ENCODE measurements at regions not wholly inside any gene's neighbourhood (a gene's known extent, or its start where the extent isn't known, plus 50 kb on each side); places are given as distances from the start of the nearest gene placed in this dataset.

- no peak overlapping the region for H3K4me3 ChIP-seq (ENCODE audit: low read depth, low read length)
- H3K36me3 ChIP-seq (ENCODE audit: control insufficient read depth, insufficient read depth, low read length) = no peaks in the 10 kb centered on the region
- CTCF ChIA-PET = no interaction called here
- Mint-ChIP-seq H3K4me1 (ENCODE audit: low read depth, unreplicated experiment) (peaks cover 10% of the 10 kb centered on the region), H3K4me3 (ENCODE audit: unreplicated experiment) (no peak overlapping the region), H3K27me3 (ENCODE audit: insufficient read depth, unreplicated experiment) (peaks cover 4% of the 10 kb centered on the region), H3K36me3 (ENCODE audit: insufficient read depth, unreplicated experiment) (no peaks in the 10 kb centered on the region), H3K9me3 (ENCODE audit: unreplicated experiment) (peaks cover 8% of the 10 kb centered on the region), H3K27ac (ENCODE audit: unreplicated experiment) (no peak overlapping the region)
- intact Hi-C loops (cut with micrococcal nuclease; ENCODE audit: unreplicated experiment) = no loop called here
- POLR2A ChIA-PET = no interaction called here
- 0 out of 2 replicates have a peak, but pooled peaks cover 6% of the 10 kb centered on the region for H3K4me1 ChIP-seq
- H3K9me3 ChIP-seq = peaks cover 6% of the 10 kb centered on the region; the same call in 1 of the 2 replicates
- TF ChIP-seq CTCF (IDR thresholded peaks at IDR 0.05; ENCODE audit: insufficient read depth in 1 of 2, low read depth in 1 of 2, low read length in 1 of 2, severe bottlenecking in 1 of 2, unreplicated experiment in 1 of 2) = no peak
- DNase-seq = no peak
- no peaks in the 10 kb centered on the region for H3K27me3 ChIP-seq (replicated peaks; ENCODE audit: control insufficient read depth, insufficient read depth, low read length)
- no TSS peak for BruUV-seq (replicated peaks)
These were observed 136.7 kb upstream of the RALGAPA2 start for GRCh38 chr20:20849161-20849560.

DNA sequence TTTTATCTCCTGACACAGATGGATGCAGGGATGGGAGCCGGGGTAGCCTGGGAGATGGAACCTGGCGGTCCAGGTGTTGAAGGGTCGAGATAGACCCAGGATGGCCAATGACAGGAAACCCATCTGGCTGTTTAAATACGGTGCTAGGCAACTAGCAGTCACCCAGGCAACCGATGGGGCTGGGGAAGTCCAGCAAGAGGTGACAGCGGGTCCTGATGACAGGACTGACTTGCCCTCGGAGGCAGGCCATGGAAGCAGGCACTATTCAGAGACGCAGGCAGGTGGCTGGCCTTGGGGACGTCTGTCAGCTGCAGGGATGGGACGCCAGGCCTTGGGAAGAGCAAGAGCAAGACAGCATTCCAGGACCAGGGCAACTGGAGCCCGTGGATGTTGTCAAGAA lies 135.4 kb upstream of the RALGAPA2 start:
- peaks cover 13% of the 10 kb centered on the region for H3K4me1 Mint-ChIP-seq (ENCODE audit: low read depth, unreplicated experiment)
- no TSS peak for BruUV-seq (replicated peaks)

GRCh38 chr20:20843982-20844381 lies 131.5 kb upstream of the RALGAPA2 start:
- CTCF ChIA-PET = interaction anchor here (0.6 to 2.4 kb wide), 5 partner anchors 13 to 797 kb away, joined by 3 to 9 read pairs (median 3); no protein-coding TSS in a partner anchor
- Mint-ChIP-seq H3K27ac (ENCODE audit: unreplicated experiment) (peak overlapping the region; percentile 13), H3K36me3 (ENCODE audit: insufficient read depth, unreplicated experiment) (no peaks in the 10 kb centered on the region), H3K4me3 (ENCODE audit: unreplicated experiment) (no peak overlapping the region), H3K27me3 (ENCODE audit: insufficient read depth, unreplicated experiment) (peaks cover 4% of the 10 kb centered on the region), H3K9me3 (ENCODE audit: unreplicated experiment) (no peaks in the 10 kb centered on the region), H3K4me1 (ENCODE audit: low read depth, unreplicated experiment) (peaks cover 7% of the 10 kb centered on the region)
- Histone ChIP-seq H3K9me3 (no peaks in the 10 kb centered on the region), H3K4me1 (no peaks in the 10 kb centered on the region), H3K4me3 (ENCODE audit: low read depth, low read length) (no peak overlapping the region), H3K27me3 (replicated peaks; ENCODE audit: control insufficient read depth, insufficient read depth, low read length) (no peaks in the 10 kb centered on the region), H3K36me3 (ENCODE audit: control insufficient read depth, insufficient read depth, low read length) (no peaks in the 10 kb centered on the region)
- BruUV-seq (replicated peaks) = no TSS peak
- peak in 1 of 2 experiments; percentile 50 for TF ChIP-seq CTCF (IDR thresholded peaks at IDR 0.05; ENCODE audit: insufficient read depth in 1 of 2, low read depth in 1 of 2, low read length in 1 of 2, severe bottlenecking in 1 of 2, unreplicated experiment in 1 of 2)
- peak; percentile 48 to 56 for DNase-seq
- POLR2A ChIA-PET = no interaction called here
- intact Hi-C loops (cut with micrococcal nuclease; ENCODE audit: unreplicated experiment) = no loop called here

More for the DNA sequence above, 135.4 kb upstream of the RALGAPA2 start:
- intact Hi-C loops (cut with micrococcal nuclease; ENCODE audit: unreplicated experiment) = no loop called here
- ChIA-PET CTCF (no interaction called here), POLR2A (no interaction called here)
- H3K9me3 ChIP-seq = peaks cover 1% of the 10 kb centered on the region; the same call in 1 of the 2 replicates
- no peak overlapping the region for H3K4me3 ChIP-seq (ENCODE audit: low read depth, low read length)
- Mint-ChIP-seq H3K27ac (ENCODE audit: unreplicated experiment) (no peak overlapping the region), H3K36me3 (ENCODE audit: insufficient read depth, unreplicated experiment) (no peaks in the 10 kb centered on the region), H3K9me3 (ENCODE audit: unreplicated experiment) (peaks cover 7% of the 10 kb centered on the region), H3K27me3 (ENCODE audit: insufficient read depth, unreplicated experiment) (peaks cover 4% of the 10 kb centered on the region), H3K4me3 (ENCODE audit: unreplicated experiment) (no peak overlapping the region)
- H3K36me3 ChIP-seq (ENCODE audit: control insufficient read depth, insufficient read depth, low read length) = no peaks in the 10 kb centered on the region
- H3K4me1 ChIP-seq = 0 out of 2 replicates have a peak, but pooled peaks cover 4% of the 10 kb centered on the region
- no peak for DNase-seq
- H3K27me3 ChIP-seq (replicated peaks; ENCODE audit: control insufficient read depth, insufficient read depth, low read length) = no peaks in the 10 kb centered on the region
- TF ChIP-seq CTCF (IDR thresholded peaks at IDR 0.05; ENCODE audit: insufficient read depth in 1 of 2, low read depth in 1 of 2, low read length in 1 of 2, severe bottlenecking in 1 of 2, unreplicated experiment in 1 of 2) = no peak
